ENCODE measurements at regions not wholly inside any gene's neighbourhood (a gene's known extent, or its start where the extent isn't known, plus 50 kb on each side); places are given as distances from the start of the nearest gene placed in this dataset.

- Histone ChIP-seq H3K36me3 (ENCODE audit: insufficient read depth, low read length) (no peaks in the 10 kb centered on the region), H3K4me2 (ENCODE audit: low read length) (no peak overlapping the region), H3K79me2 (ENCODE audit: insufficient read depth, low read length) (no peaks in the 10 kb centered on the region), H3K4me3 (ENCODE audit: low read depth, low read length, poor library complexity, severe bottlenecking) (no peak overlapping the region), H3K27me3 (ENCODE audit: insufficient read depth, low read length) (no peaks in the 10 kb centered on the region), H2AFZ (ENCODE audit: low read length) (no peak overlapping the region), H3K9me2 (ENCODE audit: low read depth, low read length) (no peaks in the 10 kb centered on the region), H3K9me3 (ENCODE audit: low read length) (no peaks in the 10 kb centered on the region), H3K4me1 (ENCODE audit: insufficient read depth, low read length, severe bottlenecking) (no peaks in the 10 kb centered on the region), H3K9ac (ENCODE audit: low read length) (no peak overlapping the region), H3K27ac (ENCODE audit: low read depth, low read length, poor library complexity, severe bottlenecking) (no peak overlapping the region), H4K20me1 (ENCODE audit: insufficient read depth, low read length) (no peaks in the 10 kb centered on the region), H3F3A (ENCODE audit: insufficient read depth, low read length) (no peaks in the 10 kb centered on the region)
- TF ChIP-seq, protein P1, sequence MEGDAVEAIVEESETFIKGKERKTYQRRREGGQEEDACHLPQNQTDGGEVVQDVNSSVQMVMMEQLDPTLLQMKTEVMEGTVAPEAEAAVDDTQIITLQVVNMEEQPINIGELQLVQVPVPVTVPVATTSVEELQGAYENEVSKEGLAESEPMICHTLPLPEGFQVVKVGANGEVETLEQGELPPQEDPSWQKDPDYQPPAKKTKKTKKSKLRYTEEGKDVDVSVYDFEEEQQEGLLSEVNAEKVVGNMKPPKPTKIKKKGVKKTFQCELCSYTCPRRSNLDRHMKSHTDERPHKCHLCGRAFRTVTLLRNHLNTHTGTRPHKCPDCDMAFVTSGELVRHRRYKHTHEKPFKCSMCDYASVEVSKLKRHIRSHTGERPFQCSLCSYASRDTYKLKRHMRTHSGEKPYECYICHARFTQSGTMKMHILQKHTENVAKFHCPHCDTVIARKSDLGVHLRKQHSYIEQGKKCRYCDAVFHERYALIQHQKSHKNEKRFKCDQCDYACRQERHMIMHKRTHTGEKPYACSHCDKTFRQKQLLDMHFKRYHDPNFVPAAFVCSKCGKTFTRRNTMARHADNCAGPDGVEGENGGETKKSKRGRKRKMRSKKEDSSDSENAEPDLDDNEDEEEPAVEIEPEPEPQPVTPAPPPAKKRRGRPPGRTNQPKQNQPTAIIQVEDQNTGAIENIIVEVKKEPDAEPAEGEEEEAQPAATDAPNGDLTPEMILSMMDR (IDR thresholded peaks at IDR 0.05; ENCODE audit: low read length), result no peak
- TF ChIP-seq EZH2 (IDR thresholded peaks at IDR 0.05; ENCODE audit: borderline replicate concordance, low read length), result no peak
These were observed 1252.1 kb upstream of the CADM2 start for GRCh38 chr3:83706669-83707068.

GRCh38 chr3:83715307-83715706 is 1243.5 kb upstream of the CADM2 start:
- no peak overlapping the region for H3K27ac ChIP-seq (ENCODE audit: low read depth, low read length, poor library complexity, severe bottlenecking)
- H3K9me2 ChIP-seq (ENCODE audit: low read depth, low read length), result no peaks in the 10 kb centered on the region
- no peaks in the 10 kb centered on the region for H3K4me1 ChIP-seq (ENCODE audit: insufficient read depth, low read length, severe bottlenecking)
- H3K4me3 ChIP-seq (ENCODE audit: low read depth, low read length, poor library complexity, severe bottlenecking), result no peak overlapping the region
- H2AFZ ChIP-seq (ENCODE audit: low read length), result no peak overlapping the region
- H3K27me3 ChIP-seq (ENCODE audit: insufficient read depth, low read length), result no peaks in the 10 kb centered on the region
- no peaks in the 10 kb centered on the region for H3K36me3 ChIP-seq (ENCODE audit: insufficient read depth, low read length)
- no peak overlapping the region for H3K4me2 ChIP-seq (ENCODE audit: low read length)
- H3K79me2 ChIP-seq (ENCODE audit: insufficient read depth, low read length), result no peaks in the 10 kb centered on the region
- no peaks in the 10 kb centered on the region for H3F3A ChIP-seq (ENCODE audit: insufficient read depth, low read length)
- no peak overlapping the region for H3K9ac ChIP-seq (ENCODE audit: low read length)
- H3K9me3 ChIP-seq (ENCODE audit: low read length), result no peaks in the 10 kb centered on the region
- H4K20me1 ChIP-seq (ENCODE audit: insufficient read depth, low read length), result no peaks in the 10 kb centered on the region
- TF ChIP-seq, protein P1 (IDR thresholded peaks at IDR 0.05; ENCODE audit: low read length), result no peak
- no peak for TF ChIP-seq EZH2 (IDR thresholded peaks at IDR 0.05; ENCODE audit: borderline replicate concordance, low read length)

DNA sequence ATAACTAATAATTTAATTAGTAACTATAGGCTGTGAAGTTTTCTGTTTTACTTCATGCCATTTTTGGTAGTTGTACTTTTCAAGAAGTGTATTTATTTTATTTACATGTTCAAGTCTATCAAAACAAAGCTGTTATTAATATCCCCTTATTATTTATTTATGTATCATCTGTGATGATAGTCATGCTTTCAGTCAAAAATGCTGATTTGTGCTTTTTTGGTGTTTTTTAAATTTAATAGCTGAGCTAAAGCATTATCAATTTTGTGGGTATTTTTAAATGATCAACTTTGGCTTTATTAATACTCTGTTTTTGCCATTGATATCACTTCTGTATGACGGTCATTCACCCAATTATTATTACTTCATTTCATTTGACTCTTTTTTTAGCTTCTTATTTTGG is 1229.2 kb upstream of the CADM2 start:
- no peaks in the 10 kb centered on the region for H3K79me2 ChIP-seq (ENCODE audit: insufficient read depth, low read length)
- no peaks in the 10 kb centered on the region for H3K27me3 ChIP-seq (ENCODE audit: insufficient read depth, low read length)
- no peaks in the 10 kb centered on the region for H4K20me1 ChIP-seq (ENCODE audit: insufficient read depth, low read length)
- no peak overlapping the region for H3K27ac ChIP-seq (ENCODE audit: low read depth, low read length, poor library complexity, severe bottlenecking)
- no peak overlapping the region for H3K4me3 ChIP-seq (ENCODE audit: low read depth, low read length, poor library complexity, severe bottlenecking)
- no peak overlapping the region for H2AFZ ChIP-seq (ENCODE audit: low read length)
- H3K9me2 ChIP-seq (ENCODE audit: low read depth, low read length), result no peaks in the 10 kb centered on the region
- H3K9me3 ChIP-seq (ENCODE audit: low read length), result peaks cover 3% of the 10 kb centered on the region; the same call in 1 of the 2 replicates
- TF ChIP-seq, protein P1 (IDR thresholded peaks at IDR 0.05; ENCODE audit: low read length), result no peak
- no peak for TF ChIP-seq EZH2 (IDR thresholded peaks at IDR 0.05; ENCODE audit: borderline replicate concordance, low read length)
- no peak overlapping the region for H3K9ac ChIP-seq (ENCODE audit: low read length)
- H3K4me1 ChIP-seq (ENCODE audit: insufficient read depth, low read length, severe bottlenecking), result no peaks in the 10 kb centered on the region
- H3K36me3 ChIP-seq (ENCODE audit: insufficient read depth, low read length), result no peaks in the 10 kb centered on the region
- H3K4me2 ChIP-seq (ENCODE audit: low read length), result no peak overlapping the region
- H3F3A ChIP-seq (ENCODE audit: insufficient read depth, low read length), result no peaks in the 10 kb centered on the region

All from OCI-LY1 (cell line).